ENCODE measurements at regions not wholly inside any gene's neighbourhood (a gene's known extent, or its start where the extent isn't known, plus 50 kb on each side); places are given as distances from the start of the nearest gene placed in this dataset.
A peak's percentile ranks its signal among the peaks of the same experiment; 100 is the strongest.
"Not testable (repeated sequence)": the region's sequence is repeated elsewhere in the genome, so short reads cannot be mapped to it uniquely, and the experiment has no call there.

DNA sequence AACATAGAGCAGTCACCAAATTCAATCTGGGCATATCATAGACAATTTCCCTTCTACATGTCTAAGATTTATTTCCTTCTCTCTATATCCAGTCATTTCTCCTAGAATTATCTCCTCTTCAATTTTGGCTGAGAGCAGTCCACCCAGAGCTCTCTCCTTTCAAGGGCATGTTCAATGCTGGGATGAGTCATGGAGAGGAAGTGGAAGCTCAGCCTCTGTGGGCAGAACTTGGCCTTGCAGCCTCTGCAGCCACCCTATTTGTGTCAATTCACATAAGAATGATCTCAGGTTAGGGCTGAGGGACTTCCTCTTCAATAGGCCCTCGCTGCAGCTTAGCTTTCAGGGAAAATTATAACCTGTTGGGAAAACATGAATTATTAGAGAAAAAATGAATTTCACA lies 560.8 kb downstream of the POM121L12 start:
- DNase-seq, result peak; percentile 16

DNA sequence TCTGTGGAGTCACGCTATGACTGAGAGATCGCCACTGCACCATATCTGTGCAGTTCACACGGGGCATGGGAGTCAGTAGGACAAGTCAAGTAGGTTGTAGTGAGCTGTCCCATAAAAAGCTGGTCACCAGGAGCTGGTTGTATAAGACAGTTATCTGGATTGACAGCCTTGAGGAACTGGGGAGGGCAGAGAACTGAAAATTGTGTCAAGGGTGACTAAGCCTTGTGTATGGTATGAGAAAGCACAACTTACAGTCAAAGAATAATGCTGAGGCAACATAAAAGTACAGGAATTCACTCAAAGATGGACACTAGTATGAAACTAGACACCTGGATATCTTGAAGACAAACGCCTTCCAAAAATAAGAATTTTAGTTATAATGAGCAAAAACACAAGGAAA lies 564.9 kb downstream of the POM121L12 start:
- DNase-seq, result no peak

DNA sequence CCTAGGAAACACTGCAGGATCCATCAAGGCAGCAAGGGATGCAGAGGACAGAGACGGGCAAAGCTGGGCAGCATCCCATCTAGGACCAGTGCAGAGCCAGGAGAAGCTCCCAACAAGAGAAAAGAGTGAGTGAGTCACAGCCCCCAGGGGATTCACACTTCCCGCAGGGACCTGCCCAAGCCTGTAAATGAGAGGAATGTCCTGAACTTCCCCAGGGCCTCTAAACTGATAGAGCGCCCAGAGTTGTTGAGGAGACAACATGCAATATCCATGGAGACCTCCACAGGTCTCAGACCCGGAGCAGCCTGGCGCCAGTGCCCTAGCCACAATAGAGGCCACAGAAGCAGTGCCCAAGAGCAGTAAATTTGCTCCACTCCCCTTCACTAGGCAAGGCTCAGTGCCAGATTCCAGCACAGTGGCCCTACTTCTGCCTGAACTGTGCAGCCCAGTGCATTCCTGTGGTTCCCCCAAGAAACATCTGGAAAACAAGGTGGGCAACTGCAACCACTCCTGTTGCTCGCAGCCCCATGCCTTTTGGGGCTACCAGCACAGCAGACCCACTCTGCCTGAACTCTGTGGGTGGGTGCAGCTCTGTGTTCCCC lies 567.5 kb downstream of the POM121L12 start:
- DNase-seq, result no peak

DNA sequence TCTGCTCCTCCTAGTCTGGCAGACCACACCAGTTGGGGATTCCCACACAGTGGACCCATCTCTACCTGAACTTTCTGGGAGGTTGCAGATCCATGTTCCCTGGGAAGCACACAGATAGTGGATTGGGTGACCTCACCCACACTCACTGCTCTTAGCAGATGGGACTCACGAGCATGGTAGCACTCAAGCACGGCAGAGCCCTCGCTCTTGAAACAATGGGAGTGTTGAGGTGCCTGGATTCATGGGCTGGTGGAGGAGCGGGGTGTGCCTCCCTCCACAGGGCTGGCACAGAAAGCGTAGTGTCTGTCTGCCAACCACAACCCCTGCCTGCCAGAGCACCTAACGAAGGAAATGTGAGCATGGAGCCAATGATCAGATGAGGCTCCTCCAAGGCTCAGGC lies 568.0 kb downstream of the POM121L12 start:
- no peak for DNase-seq

DNA sequence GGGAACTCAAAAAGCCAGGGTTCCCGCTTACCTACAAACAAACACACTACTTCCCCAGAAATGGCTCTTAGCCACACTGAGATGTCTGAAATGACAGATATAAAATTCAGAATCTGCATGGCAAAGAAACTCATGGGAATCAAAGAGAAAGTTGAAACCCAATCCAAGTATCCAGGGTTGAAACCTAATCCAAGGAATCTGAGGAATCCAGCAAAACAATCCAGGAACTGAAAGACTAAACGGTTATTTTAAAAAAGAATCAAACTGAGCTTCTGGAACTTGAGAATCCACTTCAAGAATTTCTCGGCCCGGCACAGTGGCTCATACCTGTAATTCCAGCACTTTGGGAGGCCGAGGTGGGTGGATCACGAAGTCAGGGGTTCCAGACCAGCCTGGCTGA lies 568.8 kb downstream of the POM121L12 start:
- DNase-seq, result no peak

DNA sequence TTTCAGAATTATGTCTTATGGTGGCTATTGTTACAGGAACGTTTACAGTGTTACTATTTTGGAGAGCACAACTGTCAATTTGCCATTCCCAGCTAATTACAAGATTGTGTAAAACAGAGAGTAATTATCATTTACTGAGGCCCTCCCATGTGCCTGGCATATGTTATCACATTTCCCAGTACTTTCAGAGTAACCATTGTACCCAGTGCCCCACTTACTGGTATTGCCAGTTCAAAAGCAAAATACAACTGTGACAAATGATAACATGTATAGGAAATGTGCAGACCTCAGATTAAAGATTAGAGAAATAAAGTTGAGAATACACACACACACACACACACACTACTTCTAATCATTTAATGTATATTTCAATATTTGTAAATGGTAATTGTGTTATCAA lies 572.5 kb downstream of the POM121L12 start:
- no peak for DNase-seq

DNA sequence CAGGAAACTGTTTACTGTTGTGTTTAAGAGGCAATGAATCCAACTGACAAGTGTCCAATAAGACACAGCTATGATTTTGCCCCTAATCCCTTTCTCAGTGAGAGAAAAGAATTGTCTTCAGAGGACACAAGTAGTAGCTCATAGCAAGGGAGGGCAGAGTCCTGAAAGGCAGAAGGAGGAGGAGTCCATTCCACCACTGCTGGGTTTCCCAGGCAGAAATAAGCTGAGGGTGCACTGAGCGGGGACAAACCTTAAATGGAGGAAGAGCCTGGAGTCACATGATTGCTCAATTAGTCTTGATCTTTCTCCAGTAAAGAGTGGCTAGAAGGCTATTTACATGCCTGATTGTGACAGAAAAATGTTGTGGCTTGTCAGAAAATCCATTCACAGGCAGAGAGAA lies 573.8 kb downstream of the POM121L12 start:
- no peak for DNase-seq

DNA sequence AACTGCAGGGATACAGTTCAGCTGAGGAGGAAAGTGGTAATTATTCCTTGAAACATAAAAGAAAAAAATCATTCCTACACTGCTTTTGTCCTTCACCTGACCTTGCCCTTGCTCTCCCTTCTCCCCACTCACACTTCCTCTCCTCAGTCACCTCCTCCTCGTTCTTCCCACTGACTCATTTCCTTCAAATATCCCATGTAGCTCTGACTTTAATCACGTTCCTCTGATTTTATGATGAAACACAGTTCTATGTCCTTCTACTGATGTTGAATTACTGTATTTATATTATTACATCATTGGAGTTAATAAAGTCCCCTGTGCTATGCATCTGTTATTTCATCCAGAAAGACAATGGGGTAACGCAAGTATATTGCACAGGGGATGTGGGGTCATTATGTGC lies 575.6 kb downstream of the POM121L12 start:
- no peak for DNase-seq

DNA sequence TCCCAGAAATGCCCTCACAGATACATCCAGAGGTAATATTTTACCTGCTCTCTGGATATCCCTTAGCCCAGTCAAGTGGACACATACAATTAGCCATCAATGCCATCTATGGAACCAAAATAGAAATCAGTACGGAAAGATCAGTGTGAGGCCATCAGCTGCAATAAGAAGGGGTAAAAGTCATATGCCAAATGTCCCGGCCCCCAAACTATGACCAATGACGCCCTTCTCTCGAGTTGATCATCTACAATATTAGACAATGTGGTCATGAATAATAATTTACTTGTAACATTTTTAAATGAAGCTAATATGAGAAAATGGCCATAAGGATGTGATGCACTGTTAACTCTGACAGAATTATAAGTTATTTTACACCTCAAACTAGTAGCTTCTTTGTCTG lies 588.9 kb downstream of the POM121L12 start:
- DNase-seq, result no peak

DNA sequence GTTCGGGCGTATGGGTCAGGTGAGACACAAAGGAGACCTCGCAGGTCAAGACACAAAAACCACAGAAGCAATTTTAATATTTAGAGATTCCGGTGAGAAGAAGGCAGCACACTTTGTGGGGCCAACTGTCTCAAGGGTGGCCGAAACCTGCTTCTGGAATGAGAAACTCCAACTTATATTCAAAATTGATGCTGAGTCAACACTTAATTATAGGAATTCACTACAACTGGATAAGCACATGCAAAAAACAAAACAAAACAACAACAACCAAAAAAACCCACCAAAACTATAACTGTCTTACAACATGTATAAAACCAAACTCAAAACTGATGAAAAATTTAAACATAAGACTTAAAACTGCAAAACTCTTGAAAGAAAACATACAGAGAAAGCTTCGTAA lies 593.3 kb downstream of the POM121L12 start:
- DNase-seq, result no peak

DNA sequence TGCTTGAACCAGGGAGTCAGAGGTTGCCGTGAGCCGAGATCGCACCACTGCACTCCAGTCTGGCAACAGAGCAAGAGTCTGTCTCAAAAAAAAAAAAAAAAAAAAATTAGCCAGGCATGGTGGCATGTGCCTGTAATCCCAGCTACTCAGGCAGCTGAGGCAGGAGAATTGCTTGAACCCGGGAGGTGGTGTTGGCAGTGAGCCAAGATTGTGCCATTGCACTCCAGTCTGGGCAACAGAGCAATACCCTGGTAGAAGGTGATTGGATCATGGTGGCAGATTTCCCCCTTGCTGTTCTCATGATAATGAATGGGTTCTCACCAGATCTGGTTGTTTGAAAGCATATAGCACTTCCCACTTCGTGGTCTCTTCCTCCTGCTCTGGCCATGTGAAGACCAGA lies 599.8 kb downstream of the POM121L12 start:
- DNase-seq, result not testable (repeated sequence)

DNA sequence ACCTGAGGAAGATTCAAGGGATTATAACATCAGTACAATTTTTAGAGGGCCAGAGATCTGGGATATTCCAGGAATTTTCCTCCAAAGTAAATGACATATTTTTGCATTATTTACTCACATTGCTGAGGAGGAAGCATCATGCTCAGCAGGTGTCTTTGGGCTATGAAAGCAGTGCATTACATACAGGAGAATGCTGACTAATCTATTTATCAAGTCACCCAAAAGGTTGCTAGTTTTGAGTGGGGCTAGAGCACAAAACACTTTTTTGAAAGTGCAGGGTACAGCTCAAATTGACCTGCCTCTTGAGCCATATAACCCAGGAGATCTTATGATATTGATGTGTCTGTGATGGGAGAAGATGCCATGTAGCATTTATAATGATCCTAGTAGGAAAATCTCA lies 603.1 kb downstream of the POM121L12 start:
- no peak for DNase-seq

DNA sequence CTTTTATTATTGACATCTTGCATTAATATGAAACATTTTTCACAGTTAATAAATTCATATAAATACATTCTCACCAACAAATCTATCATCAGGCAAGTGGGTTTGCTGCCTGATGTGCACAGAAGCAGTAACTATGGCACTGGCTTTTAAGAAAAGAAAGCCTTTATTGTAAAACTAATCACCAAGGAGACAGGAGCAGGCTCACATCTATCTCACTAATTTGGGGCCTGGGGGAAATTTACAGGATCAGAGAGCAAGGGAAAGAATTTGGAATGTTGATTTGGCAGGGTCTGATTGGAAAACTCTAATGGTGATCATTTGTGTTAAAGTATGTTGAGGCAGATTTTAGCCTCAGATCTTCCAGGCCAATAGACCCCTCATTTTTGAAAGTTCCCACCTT lies 605.7 kb downstream of the POM121L12 start:
- DNase-seq, result no peak

DNA sequence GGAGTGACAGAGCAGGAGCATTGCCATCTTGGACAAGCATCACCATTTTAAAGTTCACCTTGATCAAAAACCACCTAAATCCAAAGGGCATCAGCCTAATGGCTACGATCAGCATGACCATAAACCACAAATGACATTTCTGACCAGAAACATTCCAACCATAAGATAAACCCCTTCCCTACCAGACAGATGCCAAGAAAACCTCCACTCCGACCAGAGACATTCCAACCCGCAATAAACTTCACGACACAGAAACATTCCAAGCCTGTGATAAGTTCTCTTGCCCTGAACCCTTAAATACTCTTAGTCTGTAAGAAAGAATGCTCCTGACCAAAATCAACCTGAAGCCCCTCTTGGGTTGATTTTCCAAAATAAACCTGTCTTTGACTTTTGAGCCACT lies 606.9 kb downstream of the POM121L12 start:
- no peak for DNase-seq

DNA sequence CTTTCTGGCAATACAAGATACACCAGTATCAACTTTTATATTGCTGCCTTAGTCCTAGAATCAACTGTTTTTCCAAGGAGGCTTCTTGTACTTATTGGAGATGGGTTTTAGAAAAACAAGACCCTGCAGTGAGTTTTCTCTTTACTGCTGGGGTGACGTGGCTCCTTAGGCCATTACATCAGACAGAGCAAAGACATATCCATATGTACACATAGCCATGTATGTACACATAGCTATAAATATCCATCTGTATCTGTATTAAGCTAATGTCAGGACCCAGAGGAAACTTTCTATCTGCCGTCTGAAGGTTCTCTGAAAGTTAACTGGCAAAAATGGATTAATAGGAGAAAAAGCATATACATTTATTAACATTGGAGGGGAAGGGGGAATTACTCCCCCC lies 607.4 kb downstream of the POM121L12 start:
- no peak for DNase-seq

DNA sequence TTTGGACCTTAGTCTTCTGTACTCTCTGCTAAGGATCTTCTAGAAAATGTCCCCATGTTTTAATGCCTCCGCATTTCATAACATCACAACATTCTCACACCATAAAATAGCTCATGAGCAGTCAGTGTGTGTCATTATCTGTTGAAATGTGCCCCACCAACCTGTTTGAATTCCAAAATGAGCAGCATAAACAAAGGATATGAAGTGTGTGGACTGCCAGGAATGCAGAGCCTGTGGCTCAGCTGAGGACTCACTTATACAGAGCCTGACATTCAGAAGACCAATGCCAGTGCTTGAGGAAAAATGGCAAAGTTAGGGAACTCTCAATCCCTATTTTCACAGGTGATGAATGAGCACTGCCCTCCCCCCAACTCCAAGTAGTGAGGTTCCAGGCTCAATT lies 621.4 kb downstream of the POM121L12 start:
- DNase-seq, result no peak

DNA sequence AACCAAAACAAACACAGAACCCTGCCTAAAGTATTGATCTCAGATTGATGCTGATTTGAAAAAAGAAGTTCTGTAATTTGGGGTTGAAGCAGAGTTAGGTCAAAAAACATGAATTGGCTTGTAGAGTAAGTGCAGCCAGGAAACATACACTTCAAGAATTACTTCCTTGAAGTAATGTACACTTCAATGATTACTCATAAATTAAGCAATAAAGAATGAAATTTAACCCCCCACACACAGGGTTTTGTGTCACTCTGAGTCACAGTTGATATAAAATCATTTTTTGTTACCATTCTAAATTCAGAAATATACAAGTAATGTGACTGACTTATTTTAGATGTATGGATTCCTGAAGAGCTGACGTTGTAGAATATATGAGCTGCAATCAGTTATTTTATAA lies 622.2 kb downstream of the POM121L12 start:
- no peak for DNase-seq

DNA sequence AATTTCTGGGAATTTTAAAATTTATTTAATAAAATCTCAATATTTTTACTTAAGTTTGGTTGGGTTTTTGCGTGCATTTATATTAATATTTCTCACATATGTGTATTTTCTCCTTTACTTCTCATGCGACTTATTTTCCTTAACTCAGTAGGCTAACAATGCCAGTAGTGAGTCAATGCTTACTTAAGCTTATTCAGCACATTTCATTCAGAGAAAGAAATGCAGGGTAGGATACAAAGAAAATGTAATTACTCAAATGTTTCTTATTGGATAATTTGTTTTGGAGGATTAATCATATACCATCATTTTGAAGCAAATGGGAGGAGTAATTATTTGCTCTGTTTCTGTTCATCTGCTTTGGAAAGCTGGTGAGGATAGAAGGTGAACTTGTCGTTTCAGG lies 623.5 kb downstream of the POM121L12 start:
- DNase-seq, result no peak

DNA sequence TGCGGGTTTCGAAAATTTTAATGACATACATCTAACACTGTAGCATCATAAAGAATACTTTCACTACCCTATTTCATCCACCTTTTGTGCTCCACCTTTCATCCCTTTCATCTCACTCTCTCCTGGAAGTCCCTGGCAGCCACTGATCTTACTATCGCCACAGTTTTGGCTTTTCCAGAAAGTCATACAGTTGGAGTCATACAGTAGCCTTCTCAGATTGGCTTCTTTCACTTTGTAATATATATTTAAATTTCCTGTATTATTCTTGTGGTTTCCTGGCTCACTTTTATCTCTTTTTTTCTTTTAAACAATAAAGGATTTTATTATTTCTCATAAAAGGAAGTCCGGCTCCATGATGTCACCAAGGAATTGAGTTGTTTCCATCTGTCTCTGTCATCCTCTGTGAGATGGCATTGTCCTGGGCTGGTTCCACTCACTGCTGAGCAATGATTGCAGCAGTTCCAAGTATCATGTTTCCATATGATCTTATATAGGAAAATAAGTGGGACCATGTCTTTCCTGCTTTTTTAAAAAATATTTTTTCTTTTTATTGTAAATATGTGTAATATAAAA lies 626.3 kb downstream of the POM121L12 start:
- no peak for DNase-seq

DNA sequence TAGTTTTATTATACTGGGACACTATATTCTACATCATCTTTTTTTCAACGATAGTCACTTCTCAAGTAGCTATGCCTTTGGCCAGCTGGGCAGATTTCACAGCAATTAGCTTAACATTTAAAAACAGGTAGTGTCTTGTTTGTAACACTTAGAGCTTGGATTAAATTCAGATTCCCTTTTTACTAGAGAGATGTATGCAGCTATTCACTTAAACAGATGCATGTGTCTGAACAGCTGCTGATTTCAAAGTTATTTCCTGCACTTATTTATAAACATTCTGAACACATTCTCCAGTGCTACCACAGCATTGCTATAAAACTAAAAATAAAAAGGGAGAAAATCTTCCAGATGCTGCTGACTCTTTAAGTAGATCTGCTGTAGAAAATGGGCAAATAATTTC lies 637.2 kb downstream of the POM121L12 start:
- no peak for DNase-seq

DNA sequence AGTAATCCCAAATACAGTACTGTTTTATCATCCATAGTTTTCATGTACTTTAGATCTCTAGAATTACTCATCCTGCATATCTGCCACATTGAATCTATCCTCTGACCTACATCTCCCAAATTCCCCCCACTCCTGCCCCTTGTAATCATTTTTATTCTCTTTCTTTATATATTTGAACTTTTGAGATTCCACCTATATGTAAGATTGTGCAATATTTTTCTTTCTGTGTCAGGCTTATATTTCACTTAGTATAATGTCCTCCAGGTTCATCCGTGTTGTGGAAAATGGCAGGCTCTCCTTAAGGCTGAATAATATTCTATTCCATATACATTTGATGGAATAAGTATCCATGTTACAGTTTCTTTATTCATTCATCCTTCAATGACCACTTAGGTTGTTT lies 640.4 kb downstream of the POM121L12 start:
- no peak for DNase-seq

DNA sequence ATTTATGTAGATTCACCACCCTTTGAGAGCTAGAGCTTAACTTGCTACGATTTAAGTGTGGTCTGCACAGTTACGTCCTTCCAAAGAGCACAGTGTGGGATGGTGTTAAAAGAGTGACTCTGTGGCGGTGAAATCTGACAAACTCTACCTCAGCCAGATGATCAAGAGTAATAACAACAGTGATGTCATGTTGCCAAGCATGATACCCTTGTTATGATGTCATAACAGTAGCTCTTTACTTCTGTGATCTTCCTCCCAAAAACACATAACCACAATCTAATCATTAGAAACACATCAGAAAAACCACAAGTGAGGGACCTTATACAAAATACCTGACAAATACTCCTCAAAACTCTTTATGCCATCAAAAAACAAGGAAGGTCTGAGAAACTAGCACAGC lies 649.3 kb downstream of the POM121L12 start:
- DNase-seq, result no peak

DNA sequence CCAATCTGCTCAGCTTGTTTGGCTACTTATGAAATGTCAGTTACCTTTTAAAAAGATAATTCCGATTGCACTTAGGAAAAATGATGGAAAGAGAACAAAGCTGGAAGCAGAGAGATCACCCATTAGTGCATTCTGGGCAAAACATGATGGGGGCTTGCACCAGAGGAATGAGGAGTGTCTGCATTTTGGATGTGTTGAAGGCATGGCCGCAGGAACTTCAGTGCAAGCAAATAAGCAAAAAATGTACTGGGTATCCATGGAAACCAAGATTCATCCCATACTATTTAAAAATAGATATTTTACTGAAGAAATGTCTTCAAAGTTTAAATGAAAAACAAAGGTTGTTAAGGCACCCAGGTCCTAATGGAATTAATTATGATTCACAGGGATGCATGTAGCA lies 655.0 kb downstream of the POM121L12 start:
- no peak for DNase-seq

DNA sequence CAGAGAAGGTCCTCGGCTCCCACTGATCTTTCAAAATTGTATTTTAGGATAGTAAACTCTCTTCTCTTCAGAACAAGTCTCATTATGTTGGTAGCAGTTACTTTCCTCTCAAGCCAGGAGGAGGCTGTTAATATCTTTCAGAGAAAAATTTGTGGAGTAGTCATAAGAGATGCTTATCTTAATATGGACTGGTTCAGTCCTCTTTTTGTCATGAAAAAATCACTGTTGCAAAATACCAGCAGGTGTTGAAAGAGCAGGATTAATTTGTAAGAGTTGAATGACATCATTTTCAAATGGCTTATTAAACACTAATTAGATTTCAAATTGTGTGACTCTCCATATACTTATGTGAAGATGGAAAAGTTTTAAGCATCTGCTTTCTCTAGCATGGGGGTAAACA lies 662.5 kb downstream of the POM121L12 start:
- no peak for DNase-seq

DNA sequence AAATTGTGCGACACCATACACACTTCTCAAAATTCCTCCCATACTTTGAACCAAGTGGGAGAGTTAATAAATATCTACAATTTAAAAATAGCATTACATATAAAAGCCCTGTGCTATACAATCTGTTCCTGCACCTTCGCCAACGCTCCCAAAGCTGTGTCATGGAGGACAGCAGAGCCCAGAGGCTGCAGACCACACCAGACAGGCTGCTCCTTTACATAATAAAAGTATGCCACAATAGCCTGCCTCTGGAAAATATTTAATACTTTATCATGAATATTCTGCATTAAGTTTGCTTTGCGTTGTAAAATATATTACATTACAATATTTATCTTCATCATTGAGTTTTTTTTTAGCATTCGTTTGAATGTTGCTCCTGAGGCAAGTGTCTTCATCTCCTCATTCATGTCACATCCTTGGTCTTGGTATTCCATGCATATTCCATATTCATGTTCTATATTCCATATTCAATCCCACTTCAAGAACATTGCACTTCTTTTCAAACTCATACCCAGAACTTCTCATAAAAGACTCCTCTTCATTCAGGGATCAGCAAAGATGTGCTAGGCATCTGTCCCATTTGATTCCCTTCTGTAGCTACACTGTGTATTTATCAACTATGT lies 663.9 kb downstream of the POM121L12 start:
- DNase-seq, result no peak
